ENCODE measurements at regions not wholly inside any gene's neighbourhood (a gene's known extent, or its start where the extent isn't known, plus 50 kb on each side); places are given as distances from the start of the nearest gene placed in this dataset.

- H3K27me3 Mint-ChIP-seq (ENCODE audit: low read depth): no peaks in the 10 kb centered on the region; the same call in 1 of the 2 replicates
- no peak for TF ChIP-seq SMAD4 (CRISPR knock-in tag; IDR thresholded peaks at IDR 0.05)
- TF ChIP-seq TEAD4 (CRISPR knock-in tag; IDR thresholded peaks at IDR 0.05): no peak
- no peak for TF ChIP-seq STAT6 (CRISPR knock-in tag; conservative IDR thresholded peaks at IDR 0.05; ENCODE audit: low read depth)
- TF ChIP-seq HMGXB4 (CRISPR knock-in tag; IDR thresholded peaks at IDR 0.05): no peak
- no peak for TF ChIP-seq CBFB (CRISPR knock-in tag; IDR thresholded peaks at IDR 0.05; ENCODE audit: low read depth)
- TF ChIP-seq ATF2 (CRISPR knock-in tag; IDR thresholded peaks at IDR 0.05; ENCODE audit: borderline replicate concordance, low read depth): no peak
- TF ChIP-seq ELF4 (CRISPR knock-in tag; IDR thresholded peaks at IDR 0.05; ENCODE audit: low read depth): no peak
- TF ChIP-seq ZSCAN18 (CRISPR knock-in tag; IDR thresholded peaks at IDR 0.05): no peak
- TF ChIP-seq E2F4 (CRISPR knock-in tag; IDR thresholded peaks at IDR 0.05; ENCODE audit: borderline replicate concordance, low read depth): no peak
- no peak for TF ChIP-seq ZNF138 (CRISPR knock-in tag; conservative IDR thresholded peaks at IDR 0.05)
- TF ChIP-seq CREB1 (CRISPR knock-in tag; IDR thresholded peaks at IDR 0.05): no peak
- TF ChIP-seq ZNF425 (CRISPR knock-in tag; conservative IDR thresholded peaks at IDR 0.05): no peak
- no peak for TF ChIP-seq ZNF232 (CRISPR knock-in tag; IDR thresholded peaks at IDR 0.05)
- no peak for TF ChIP-seq ZNF532 (CRISPR knock-in tag; IDR thresholded peaks at IDR 0.05; ENCODE audit: borderline replicate concordance)
- no peak for TF ChIP-seq MXD4 (CRISPR knock-in tag; IDR thresholded peaks at IDR 0.05; ENCODE audit: borderline replicate concordance)
- ChIA-PET POLR2A (no interaction called here), CTCF (no interaction called here)
- H3K27ac Mint-ChIP-seq: no peak overlapping the region
- H3K4me3 Mint-ChIP-seq: no peak overlapping the region
- ATAC-seq (no peak), DNase-seq (ENCODE audit: low spot score) (no peak)
- H3K36me3 Mint-ChIP-seq: no peaks in the 10 kb centered on the region
- peaks cover 13% of the 10 kb centered on the region for H3K4me1 Mint-ChIP-seq
- H3K9me3 Mint-ChIP-seq: no peaks in the 10 kb centered on the region
Measured at GRCh38 chr17:72370819-72371218, 250.0 kb downstream of the SOX9 start.

All from WTC11 (cell line).